Breast epithelium (tissue), 3 donors: ENCODE measurements at regions not wholly inside any gene's neighbourhood (a gene's known extent, or its start where the extent isn't known, plus 50 kb on each side); places are given as distances from the start of the nearest gene placed in this dataset.

Source experiments
- CTCF ChIP-seq, 3 donors: fragments of 450-650 bp; IDR thresholded peaks; one replicate each; pipeline ENCODE4 v1.5.1; 2016 to 2017; ENCODE audit warnings: antibody characterized with exemption in 3 of 3, mild to moderate bottlenecking in 3 of 3, moderate library complexity in 3 of 3
- POLR2A ChIP-seq: fragments of 450-650 bp; IDR thresholded peaks from one replicate; pipeline ENCODE4 v1.6.1; 2016; ENCODE audit warnings: antibody characterized with exemption, mild to moderate bottlenecking, moderate library complexity

GRCh38 chr2:48124592-48124991, 189.9 kb upstream of the FOXN2 start:
- no peak for TF ChIP-seq CTCF (IDR thresholded peaks at IDR 0.05)
- TF ChIP-seq POLR2A: no peak
